HFF-Myc (cell line): ENCODE measurements at regions not wholly inside any gene's neighbourhood (a gene's known extent, or its start where the extent isn't known, plus 50 kb on each side); places are given as distances from the start of the nearest gene placed in this dataset.
"Not testable (repeated sequence)": the region's sequence is repeated elsewhere in the genome, so short reads cannot be mapped to it uniquely, and the experiment has no call there.

ENCODE experiments used
- DNase-seq: peaks from one replicate; pipeline ENCODE4 v3.0.0-alpha.2; 2011; ENCODE audit warnings: low read depth; ENCODE audit errors: extremely low read depth
- H3K4me3 ChIP-seq: replicated peaks from 2 replicates; pipeline ENCODE4 v1.5.1; 2011; ENCODE audit warnings: low read depth, mild to moderate bottlenecking, control low read depth, low read length
- TF ChIP-seq, protein P1 (sequence below): IDR thresholded peaks from 2 replicates; pipeline ENCODE4 v1.5.1; 2012; ENCODE audit warnings: mild to moderate bottlenecking, low read depth, low read length, control low read depth; ENCODE audit errors: missing control alignments

GRCh38 chr3:11904157-11904556, 57.5 kb upstream of the TAMM41 start:
- H3K4me3 ChIP-seq = no peak overlapping the region
- no peak for DNase-seq
- TF ChIP-seq, protein P1, sequence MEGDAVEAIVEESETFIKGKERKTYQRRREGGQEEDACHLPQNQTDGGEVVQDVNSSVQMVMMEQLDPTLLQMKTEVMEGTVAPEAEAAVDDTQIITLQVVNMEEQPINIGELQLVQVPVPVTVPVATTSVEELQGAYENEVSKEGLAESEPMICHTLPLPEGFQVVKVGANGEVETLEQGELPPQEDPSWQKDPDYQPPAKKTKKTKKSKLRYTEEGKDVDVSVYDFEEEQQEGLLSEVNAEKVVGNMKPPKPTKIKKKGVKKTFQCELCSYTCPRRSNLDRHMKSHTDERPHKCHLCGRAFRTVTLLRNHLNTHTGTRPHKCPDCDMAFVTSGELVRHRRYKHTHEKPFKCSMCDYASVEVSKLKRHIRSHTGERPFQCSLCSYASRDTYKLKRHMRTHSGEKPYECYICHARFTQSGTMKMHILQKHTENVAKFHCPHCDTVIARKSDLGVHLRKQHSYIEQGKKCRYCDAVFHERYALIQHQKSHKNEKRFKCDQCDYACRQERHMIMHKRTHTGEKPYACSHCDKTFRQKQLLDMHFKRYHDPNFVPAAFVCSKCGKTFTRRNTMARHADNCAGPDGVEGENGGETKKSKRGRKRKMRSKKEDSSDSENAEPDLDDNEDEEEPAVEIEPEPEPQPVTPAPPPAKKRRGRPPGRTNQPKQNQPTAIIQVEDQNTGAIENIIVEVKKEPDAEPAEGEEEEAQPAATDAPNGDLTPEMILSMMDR = no peak

GRCh38 chr3:11906407-11906806, 59.7 kb upstream of the TAMM41 start:
- DNase-seq = no peak
- TF ChIP-seq, protein P1 = no peak
- no peak overlapping the region for H3K4me3 ChIP-seq

- TF ChIP-seq, protein P1 = no peak
- no peak for DNase-seq
- H3K4me3 ChIP-seq = no peak overlapping the region
Observed at GRCh38 chr3:11907667-11908660, 61.3 kb upstream of the TAMM41 start.

- DNase-seq = no peak
- H3K4me3 ChIP-seq = no peak overlapping the region
- TF ChIP-seq, protein P1 = no peak
Observed at GRCh38 chr3:11908981-11909698, 62.5 kb upstream of the TAMM41 start.

DNA sequence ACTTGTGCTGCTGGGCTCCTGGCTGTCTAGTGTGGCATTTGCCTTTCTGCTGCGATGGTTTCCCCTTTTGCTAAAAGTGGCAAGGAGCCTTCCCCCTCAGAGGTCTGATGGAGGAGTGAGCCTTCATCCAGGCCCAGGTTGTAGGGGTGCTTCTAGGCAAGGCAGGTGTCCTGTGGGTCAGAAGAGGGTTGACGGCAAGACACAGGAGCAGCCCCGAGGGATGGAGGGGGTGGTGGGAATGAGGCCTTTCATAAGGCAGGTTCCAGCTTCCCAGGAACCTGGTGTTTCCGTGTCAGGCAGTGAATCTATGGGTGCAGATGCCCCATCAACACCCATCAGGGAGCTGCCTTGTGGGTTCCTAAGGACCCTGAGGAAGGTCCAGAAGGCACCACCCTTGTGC, 63.0 kb upstream of the TAMM41 start:
- TF ChIP-seq, protein P1 = no peak
- H3K4me3 ChIP-seq = no peak overlapping the region
- DNase-seq = no peak

GRCh38 chr3:11910216-11910930, 63.7 kb upstream of the TAMM41 start:
- not testable (repeated sequence) for DNase-seq, H3K4me3 ChIP-seq
